OCI-LY1 (cell line): ENCODE measurements at regions not wholly inside any gene's neighbourhood (a gene's known extent, or its start where the extent isn't known, plus 50 kb on each side); places are given as distances from the start of the nearest gene placed in this dataset.

ENCODE experiments used
- CTCF ChIP-seq: fragments of 200-600 bp; sonication (generic), shearing (Covaris generic); IDR thresholded peaks from 2 replicates; pipeline ENCODE4 v1.5.1; 2017; ENCODE audit warnings: mild to moderate bottlenecking, antibody characterized with exemption, low read length, moderate library complexity, mixed read lengths
- EZH2 ChIP-seq: fragments of 200-600 bp; sonication (generic), shearing (Covaris generic); IDR thresholded peaks from 2 replicates; pipeline ENCODE4 v1.8.0; 2017; ENCODE audit warnings: borderline replicate concordance, mixed run types, mild to moderate bottlenecking, antibody characterized with exemption, low read length, moderate library complexity, mixed read lengths

DNA sequence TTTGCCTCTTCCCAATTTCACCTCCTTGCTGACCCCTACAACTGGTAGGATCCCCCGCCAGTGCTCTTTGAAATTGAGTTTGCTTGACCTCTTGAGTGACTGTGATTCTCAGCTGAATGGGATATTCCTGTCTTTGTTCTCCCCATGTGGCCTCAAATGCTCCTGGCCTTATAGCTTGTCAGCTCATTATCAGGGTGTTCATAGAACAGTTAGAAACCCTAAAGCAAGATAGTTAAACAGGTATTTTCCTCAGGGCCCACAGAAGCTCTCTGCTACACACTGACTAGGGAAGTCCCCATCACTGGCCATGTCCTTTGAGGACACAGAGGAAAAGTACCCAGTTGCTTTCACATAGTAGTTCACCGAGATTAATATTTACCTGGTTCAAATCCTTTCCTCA, 211.5 kb upstream of the DTNBP1 start:
- TF ChIP-seq CTCF, result no peak
- TF ChIP-seq EZH2, result no peak
